Neural crest cell (in vitro differentiated cells): ENCODE measurements at regions not wholly inside any gene's neighbourhood (a gene's known extent, or its start where the extent isn't known, plus 50 kb on each side); places are given as distances from the start of the nearest gene placed in this dataset.
A peak's percentile ranks its signal among the peaks of the same experiment; 100 is the strongest.

ENCODE experiments used
- DNase-seq: peaks from one replicate; pipeline ENCODE4 v3.0.0; 2021; ENCODE audit warnings: low read depth, mixed read lengths, low spot score
- H3K27ac Mint-ChIP-seq: one replicate; pipeline ENCODE4 v1.8.0; 2021; ENCODE audit warnings: mild to moderate bottlenecking, mixed read lengths; ENCODE audit not compliant: unreplicated experiment
- H3K27me3 Mint-ChIP-seq: 2 replicates; pipeline ENCODE4 v1.8.0; 2021; ENCODE audit warnings: low read depth, mild to moderate bottlenecking, mixed read lengths
- H3K36me3 Mint-ChIP-seq: 2 replicates; pipeline ENCODE4 v1.8.0; 2021; ENCODE audit warnings: low read depth, mild to moderate bottlenecking, mixed read lengths
- H3K4me1 Mint-ChIP-seq: 2 replicates; pipeline ENCODE4 v1.8.0; 2021; ENCODE audit warnings: mixed read lengths
- H3K4me3 Mint-ChIP-seq: one replicate; pipeline ENCODE4 v1.8.0; 2021; ENCODE audit warnings: mild to moderate bottlenecking, mixed read lengths
- H3K9me3 Mint-ChIP-seq: 2 replicates; pipeline ENCODE4 v1.8.0; 2021; ENCODE audit warnings: mixed read lengths
- TF ChIP-seq, protein P1 (sequence below): fragments of 200-600 bp; sonication (generic); conservative IDR thresholded peaks from 2 replicates; pipeline ENCODE4 v1.5.0; 2021; ENCODE audit warnings: antibody characterized with exemption, mild to moderate bottlenecking

DNA sequence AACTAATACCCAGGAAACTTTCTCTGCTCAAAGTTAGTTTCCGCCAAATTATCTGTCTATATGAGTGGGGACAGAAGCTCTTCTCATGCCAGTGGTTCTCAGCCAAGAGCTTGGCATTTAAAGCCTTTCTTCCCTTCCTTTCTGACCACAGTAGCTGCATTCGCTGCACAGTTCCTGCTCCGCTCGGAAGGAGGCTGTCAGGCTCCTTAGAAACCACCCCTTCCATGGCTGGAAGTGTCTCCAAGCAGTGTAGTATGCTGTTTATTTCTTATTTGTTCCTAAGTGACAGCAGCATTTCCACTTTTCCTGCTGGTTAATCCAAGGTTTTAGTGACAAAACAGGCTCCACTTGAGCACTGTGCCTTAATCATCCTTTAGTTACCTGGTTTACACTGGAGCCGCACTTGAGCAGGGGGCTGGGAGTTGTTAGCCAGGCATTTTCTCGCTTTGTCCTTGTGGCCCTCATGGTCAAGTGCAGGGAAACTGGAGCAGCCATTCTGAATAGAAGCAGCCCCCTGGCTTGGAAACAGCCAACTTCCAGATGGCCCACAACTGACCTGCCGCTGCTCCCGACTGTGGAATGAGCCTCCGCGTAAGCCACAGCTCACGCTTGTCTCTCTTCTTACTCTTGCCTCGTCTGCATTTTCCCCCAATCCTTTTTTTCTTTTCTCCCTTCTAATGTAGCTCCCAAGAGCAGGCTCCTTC lies 739.4 kb upstream of the TENM3 start:
- H3K27ac Mint-ChIP-seq: no peak overlapping the region
- peaks cover 36% of the 10 kb centered on the region for H3K4me1 Mint-ChIP-seq
- no peaks in the 10 kb centered on the region for H3K36me3 Mint-ChIP-seq
- no peaks in the 10 kb centered on the region for H3K9me3 Mint-ChIP-seq
- TF ChIP-seq, protein P1, sequence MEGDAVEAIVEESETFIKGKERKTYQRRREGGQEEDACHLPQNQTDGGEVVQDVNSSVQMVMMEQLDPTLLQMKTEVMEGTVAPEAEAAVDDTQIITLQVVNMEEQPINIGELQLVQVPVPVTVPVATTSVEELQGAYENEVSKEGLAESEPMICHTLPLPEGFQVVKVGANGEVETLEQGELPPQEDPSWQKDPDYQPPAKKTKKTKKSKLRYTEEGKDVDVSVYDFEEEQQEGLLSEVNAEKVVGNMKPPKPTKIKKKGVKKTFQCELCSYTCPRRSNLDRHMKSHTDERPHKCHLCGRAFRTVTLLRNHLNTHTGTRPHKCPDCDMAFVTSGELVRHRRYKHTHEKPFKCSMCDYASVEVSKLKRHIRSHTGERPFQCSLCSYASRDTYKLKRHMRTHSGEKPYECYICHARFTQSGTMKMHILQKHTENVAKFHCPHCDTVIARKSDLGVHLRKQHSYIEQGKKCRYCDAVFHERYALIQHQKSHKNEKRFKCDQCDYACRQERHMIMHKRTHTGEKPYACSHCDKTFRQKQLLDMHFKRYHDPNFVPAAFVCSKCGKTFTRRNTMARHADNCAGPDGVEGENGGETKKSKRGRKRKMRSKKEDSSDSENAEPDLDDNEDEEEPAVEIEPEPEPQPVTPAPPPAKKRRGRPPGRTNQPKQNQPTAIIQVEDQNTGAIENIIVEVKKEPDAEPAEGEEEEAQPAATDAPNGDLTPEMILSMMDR: no peak
- H3K4me3 Mint-ChIP-seq: no peak overlapping the region
- H3K27me3 Mint-ChIP-seq: peaks cover 3% of the 10 kb centered on the region
- no peak for DNase-seq

DNA sequence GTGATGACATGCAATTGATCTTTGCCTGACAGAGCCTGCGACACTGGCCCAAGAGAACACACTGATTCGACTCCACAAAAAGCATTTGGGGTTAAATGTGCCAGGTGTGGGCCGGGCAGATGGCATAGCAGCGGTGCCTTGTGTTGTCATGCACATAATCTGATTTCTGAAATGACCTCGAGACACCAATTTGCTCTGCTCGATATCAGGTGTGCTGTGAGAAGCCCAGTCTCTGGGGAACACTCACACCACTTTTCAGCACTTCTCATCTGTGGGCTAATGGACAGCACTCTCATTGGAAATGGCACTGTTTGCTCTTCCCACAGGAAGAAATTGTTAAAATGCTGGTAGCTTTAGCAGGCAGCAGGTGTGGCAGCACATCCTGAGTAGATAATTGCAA lies 738.3 kb upstream of the TENM3 start:
- H3K27ac Mint-ChIP-seq: no peak overlapping the region
- no peak overlapping the region for H3K4me3 Mint-ChIP-seq

DNA sequence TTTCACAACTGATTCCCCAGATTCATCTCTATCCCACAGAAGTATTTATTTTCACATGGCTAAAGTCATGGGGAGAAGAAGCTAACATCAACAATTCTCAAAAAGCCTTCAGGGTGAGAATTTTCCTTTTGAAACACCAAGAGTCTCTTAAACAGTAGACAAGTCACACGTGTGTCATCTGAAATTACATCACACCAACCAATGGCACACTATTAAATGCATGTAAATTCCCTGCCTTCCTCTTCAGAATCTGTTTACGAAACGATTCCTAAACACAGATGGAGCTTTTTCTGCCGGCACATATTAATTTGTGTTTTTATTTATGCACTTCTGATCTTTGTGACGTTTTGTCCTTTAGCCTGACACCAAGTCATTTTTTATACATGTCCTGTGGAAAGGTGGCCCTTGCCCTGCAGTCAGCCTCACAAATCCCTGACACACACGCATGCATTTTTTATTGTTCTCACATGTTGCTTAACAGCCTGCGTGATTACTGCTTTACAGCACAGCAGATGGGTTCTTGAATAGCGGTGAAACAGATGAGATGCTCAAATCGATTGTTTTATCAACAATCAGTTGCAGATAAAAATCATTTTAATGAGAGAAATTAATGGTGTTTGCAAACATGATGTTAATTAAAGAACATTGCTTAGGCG lies 735.9 kb upstream of the TENM3 start:
- no peak overlapping the region for H3K27ac Mint-ChIP-seq
- TF ChIP-seq, protein P1: no peak
- H3K4me3 Mint-ChIP-seq: no peak overlapping the region
- H3K36me3 Mint-ChIP-seq: no peaks in the 10 kb centered on the region
- peaks cover 54% of the 10 kb centered on the region for H3K4me1 Mint-ChIP-seq
- DNase-seq: no peak
- peaks cover 3% of the 10 kb centered on the region for H3K27me3 Mint-ChIP-seq
- H3K9me3 Mint-ChIP-seq: no peaks in the 10 kb centered on the region

More for the DNA sequence above, 738.3 kb upstream of the TENM3 start:
- Mint-ChIP-seq H3K4me1 (peaks cover 47% of the 10 kb centered on the region), H3K27me3 (peaks cover 3% of the 10 kb centered on the region), H3K9me3 (no peaks in the 10 kb centered on the region), H3K36me3 (no peaks in the 10 kb centered on the region)
- TF ChIP-seq, protein P1: no peak
- DNase-seq: no peak

DNA sequence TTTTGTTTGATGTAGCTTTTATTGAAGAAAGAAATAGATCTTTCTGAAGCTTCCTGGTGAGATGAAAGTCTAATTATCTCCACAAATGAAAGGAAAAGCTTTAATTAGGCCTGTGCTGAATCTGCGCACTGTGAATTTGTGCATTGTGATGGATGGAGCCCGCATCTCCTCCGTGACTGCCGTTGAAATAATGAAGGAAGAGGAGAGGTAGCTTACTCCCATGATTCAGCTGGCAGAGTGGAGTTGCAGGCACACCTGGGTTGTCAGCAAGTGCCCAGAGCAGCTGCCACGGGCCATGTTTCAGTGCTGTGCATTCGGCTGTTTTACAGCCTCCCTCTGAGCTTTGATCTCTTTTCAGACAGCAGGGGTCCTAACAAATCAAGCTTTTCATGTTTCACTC lies 735.3 kb upstream of the TENM3 start:
- TF ChIP-seq, protein P1: no peak
- Mint-ChIP-seq H3K36me3 (no peaks in the 10 kb centered on the region), H3K4me3 (peak overlapping the region; percentile 42), H3K27me3 (peaks cover 3% of the 10 kb centered on the region), H3K9me3 (no peaks in the 10 kb centered on the region), H3K27ac (peak overlapping the region; percentile 24), H3K4me1 (peaks cover 54% of the 10 kb centered on the region)
- no peak for DNase-seq

GRCh38 chr4:181508601-181509000 lies 734.6 kb upstream of the TENM3 start:
- Mint-ChIP-seq H3K27ac (no peak overlapping the region), H3K36me3 (no peaks in the 10 kb centered on the region), H3K4me3 (peak overlapping the region; percentile 42), H3K4me1 (peaks cover 54% of the 10 kb centered on the region), H3K9me3 (no peaks in the 10 kb centered on the region), H3K27me3 (peaks cover 3% of the 10 kb centered on the region)
- DNase-seq: no peak
- TF ChIP-seq, protein P1: no peak
